DOHH2 (cell line): ENCODE measurements at regions not wholly inside any gene's neighbourhood (a gene's known extent, or its start where the extent isn't known, plus 50 kb on each side); places are given as distances from the start of the nearest gene placed in this dataset.

Source experiments
- EZH2phosphoT487 ChIP-seq: fragments of 200-600 bp; sonication (generic); IDR thresholded peaks from 2 replicates; pipeline ENCODE4 v1.6.1; 2017; ENCODE audit warnings: borderline replicate concordance, mild to moderate bottlenecking, antibody characterized with exemption, low read length, moderate library complexity, mixed read lengths
- TF ChIP-seq, protein P1 (sequence below): fragments of 200-600 bp; sonication (generic); IDR thresholded peaks from one replicate; pipeline ENCODE4 v1.5.1; 2014; ENCODE audit warnings: antibody characterized with exemption, mild to moderate bottlenecking, low read depth, low read length; ENCODE audit not compliant: poor library complexity, severe bottlenecking

DNA sequence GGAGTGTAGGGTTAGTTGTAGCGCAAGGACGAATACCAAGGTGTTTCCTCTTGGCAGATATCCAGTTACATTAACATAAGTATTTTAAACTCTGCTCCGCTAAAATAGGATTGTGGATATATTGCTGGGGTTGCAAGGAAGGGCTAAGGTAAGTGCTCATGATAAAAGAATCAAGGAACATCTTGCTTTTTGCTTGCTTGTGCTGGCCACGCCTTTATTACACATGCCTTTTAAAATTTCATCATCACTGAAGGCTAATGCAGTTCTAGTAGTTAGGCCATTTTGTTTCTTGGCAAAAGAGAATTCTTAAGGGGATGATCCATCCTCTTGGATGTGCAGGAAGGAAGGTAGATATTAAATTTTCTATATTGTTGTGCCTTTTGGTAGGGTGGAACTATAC lies 415.6 kb upstream of the TPM1 start:
- TF ChIP-seq, protein P1, sequence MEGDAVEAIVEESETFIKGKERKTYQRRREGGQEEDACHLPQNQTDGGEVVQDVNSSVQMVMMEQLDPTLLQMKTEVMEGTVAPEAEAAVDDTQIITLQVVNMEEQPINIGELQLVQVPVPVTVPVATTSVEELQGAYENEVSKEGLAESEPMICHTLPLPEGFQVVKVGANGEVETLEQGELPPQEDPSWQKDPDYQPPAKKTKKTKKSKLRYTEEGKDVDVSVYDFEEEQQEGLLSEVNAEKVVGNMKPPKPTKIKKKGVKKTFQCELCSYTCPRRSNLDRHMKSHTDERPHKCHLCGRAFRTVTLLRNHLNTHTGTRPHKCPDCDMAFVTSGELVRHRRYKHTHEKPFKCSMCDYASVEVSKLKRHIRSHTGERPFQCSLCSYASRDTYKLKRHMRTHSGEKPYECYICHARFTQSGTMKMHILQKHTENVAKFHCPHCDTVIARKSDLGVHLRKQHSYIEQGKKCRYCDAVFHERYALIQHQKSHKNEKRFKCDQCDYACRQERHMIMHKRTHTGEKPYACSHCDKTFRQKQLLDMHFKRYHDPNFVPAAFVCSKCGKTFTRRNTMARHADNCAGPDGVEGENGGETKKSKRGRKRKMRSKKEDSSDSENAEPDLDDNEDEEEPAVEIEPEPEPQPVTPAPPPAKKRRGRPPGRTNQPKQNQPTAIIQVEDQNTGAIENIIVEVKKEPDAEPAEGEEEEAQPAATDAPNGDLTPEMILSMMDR, result no peak
- TF ChIP-seq EZH2phosphoT487, result no peak
